HFF-Myc (cell line): ENCODE measurements at regions not wholly inside any gene's neighbourhood (a gene's known extent, or its start where the extent isn't known, plus 50 kb on each side); places are given as distances from the start of the nearest gene placed in this dataset.
"Not testable (repeated sequence)": the region's sequence is repeated elsewhere in the genome, so short reads cannot be mapped to it uniquely, and the experiment has no call there.

Experiments
- DNase-seq: peaks from one replicate; pipeline ENCODE4 v3.0.0-alpha.2; 2011; ENCODE audit warnings: low read depth; ENCODE audit errors: extremely low read depth
- H3K4me3 ChIP-seq: replicated peaks from 2 replicates; pipeline ENCODE4 v1.5.1; 2011; ENCODE audit warnings: low read depth, mild to moderate bottlenecking, control low read depth, low read length
- CTCF ChIP-seq: IDR thresholded peaks from 2 replicates; pipeline ENCODE4 v1.5.1; 2012; ENCODE audit warnings: mild to moderate bottlenecking, low read depth, low read length, control low read depth; ENCODE audit errors: missing control alignments

- no peak for DNase-seq
- H3K4me3 ChIP-seq: no peak overlapping the region
- TF ChIP-seq CTCF: no peak
These were observed 97.1 kb upstream of the ANK2 start for GRCh38 chr4:112952313-112952700.

GRCh38 chr4:112953262-112953661 lies 96.2 kb upstream of the ANK2 start:
- DNase-seq: no peak
- H3K4me3 ChIP-seq: no peak overlapping the region
- no peak for TF ChIP-seq CTCF

- no peak for TF ChIP-seq CTCF
- DNase-seq: no peak
- no peak overlapping the region for H3K4me3 ChIP-seq
These were observed 95.2 kb upstream of the ANK2 start for GRCh38 chr4:112954286-112954685.

- no peak overlapping the region for H3K4me3 ChIP-seq
- no peak for TF ChIP-seq CTCF
- no peak for DNase-seq
These were observed 93.0 kb upstream of the ANK2 start for GRCh38 chr4:112956484-112956896.

- not testable (repeated sequence) for H3K4me3 ChIP-seq, DNase-seq
These were observed 91.7 kb upstream of the ANK2 start for GRCh38 chr4:112957764-112958163.

GRCh38 chr4:112966701-112967488 lies 82.6 kb upstream of the ANK2 start:
- H3K4me3 ChIP-seq: no peak overlapping the region
- DNase-seq: no peak

More at GRCh38 chr4:112966701-112967488, 82.6 kb upstream of the ANK2 start:
- no peak for TF ChIP-seq CTCF
